Inflammatory macrophage treated with lipopolysaccharide for 1 hour (primary cell): ENCODE measurements at regions not wholly inside any gene's neighbourhood (a gene's known extent, or its start where the extent isn't known, plus 50 kb on each side); places are given as distances from the start of the nearest gene placed in this dataset.
"Not testable (repeated sequence)": the region's sequence is repeated elsewhere in the genome, so short reads cannot be mapped to it uniquely, and the experiment has no call there.

ENCODE experiments used
- DNase-seq, 2 donors: peaks; one replicate each; pipeline ENCODE4 v3.0.0-alpha.2; 2020 to 2022

DNA sequence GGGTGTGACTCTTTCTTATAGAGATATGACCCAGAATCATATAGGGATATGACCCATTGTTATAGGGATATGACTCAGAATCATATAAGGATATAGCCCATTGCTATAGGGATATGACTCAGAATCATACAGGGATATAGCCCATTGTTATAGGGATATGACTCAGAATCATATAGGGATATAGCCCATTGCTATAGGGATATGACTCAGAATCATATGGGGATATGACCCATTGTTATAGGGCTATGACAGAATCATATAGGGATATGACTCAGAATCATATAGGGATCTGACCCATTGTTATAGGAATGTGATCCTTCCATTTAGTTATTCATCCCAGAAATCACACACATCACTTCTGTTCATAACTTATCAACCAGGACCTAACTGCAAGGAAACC is 312.2 kb upstream of the ADARB2 start:
- DNase-seq: no peak

DNA sequence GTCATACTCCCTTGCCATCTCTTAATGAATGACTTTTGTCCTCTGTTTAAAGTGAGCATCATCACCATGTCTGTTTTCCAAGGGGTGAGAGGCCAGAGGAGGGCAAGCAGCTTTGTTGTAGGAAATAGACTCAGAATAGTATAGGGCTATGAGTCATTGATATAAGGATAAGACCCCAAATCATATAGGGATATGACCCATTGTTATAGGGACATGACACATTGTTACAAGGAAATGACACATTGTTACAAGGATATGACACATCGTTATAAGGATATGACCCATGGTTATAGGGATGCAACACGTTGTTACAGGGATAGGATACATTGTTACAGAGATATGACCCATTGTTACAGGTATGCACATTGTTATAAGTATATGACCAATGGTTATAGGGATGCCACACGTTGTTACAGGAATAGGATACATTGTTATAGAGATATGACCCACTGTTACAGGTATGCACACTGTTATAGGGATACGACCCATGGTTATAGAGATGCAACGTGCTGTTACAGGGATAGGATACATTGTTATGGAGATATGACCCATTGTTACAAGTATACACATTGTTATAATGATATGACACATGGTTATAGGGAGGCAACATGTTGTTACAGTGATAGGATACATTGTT is 311.1 kb upstream of the ADARB2 start:
- DNase-seq: no peak

GRCh38 chr10:2047679-2048078 is 310.4 kb upstream of the ADARB2 start:
- no peak for DNase-seq

DNA sequence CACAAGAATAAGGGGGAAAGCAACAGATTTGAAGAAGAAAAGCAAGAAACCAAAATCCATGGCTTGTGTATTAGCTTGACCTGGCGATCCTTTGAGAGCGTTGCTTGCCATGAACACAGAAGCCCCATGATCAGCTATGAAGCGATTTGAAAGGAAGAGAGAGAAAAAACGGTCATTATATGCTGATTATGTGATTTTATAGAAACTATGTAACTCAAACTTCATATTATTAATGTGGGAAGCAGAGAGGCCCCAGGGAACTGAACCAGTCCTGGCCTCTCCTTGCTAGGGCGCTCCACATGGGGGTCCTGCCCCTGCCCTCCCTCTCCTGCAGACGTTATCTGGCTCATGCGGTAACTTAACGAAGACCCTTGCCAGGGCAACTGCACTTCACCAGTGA is 306.1 kb upstream of the ADARB2 start:
- no peak for DNase-seq

GRCh38 chr10:2038036-2038435 is 300.7 kb upstream of the ADARB2 start:
- DNase-seq: no peak

GRCh38 chr10:2037246-2037645 is 299.9 kb upstream of the ADARB2 start:
- no peak for DNase-seq

DNA sequence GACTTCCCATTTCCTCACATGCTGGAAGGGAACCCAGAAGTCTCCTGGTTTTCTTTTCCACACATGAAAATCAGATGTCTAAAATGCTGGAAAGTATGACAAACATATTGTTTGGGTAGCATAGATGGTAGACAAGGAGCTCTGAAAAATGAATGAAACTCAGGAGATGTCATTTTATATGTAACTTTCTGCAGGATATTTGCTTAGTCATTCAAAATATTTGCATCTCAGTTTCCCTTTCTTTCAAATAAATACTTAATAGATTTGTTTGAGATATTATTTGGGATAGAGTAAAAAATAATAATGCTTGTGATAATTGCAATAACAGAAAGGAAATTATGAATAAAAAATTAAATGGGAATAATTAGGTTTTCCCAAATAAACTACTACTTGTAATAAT is 298.9 kb upstream of the ADARB2 start:
- DNase-seq: no peak

GRCh38 chr10:2030046-2030445 is 292.7 kb upstream of the ADARB2 start:
- no peak for DNase-seq

DNA sequence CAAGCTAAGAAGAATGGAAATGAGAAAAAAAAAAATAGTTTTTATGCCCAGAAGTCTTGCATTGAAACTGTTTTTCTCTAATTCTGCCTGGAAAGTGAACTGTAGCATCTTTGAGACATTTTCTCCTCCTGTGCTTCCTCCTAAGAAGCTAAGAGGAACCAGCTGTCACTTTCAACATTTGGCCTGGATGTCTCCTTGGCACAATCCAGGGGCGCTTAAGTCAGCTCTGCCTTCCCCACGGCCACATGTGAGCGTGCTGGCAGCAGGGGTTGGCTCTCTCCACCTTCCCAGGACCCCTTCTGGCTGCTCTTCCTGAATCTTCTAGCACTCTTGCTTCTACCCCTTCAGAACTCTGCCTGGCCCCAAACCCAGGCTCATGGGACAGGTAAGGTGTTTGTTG is 289.6 kb upstream of the ADARB2 start:
- no peak for DNase-seq

DNA sequence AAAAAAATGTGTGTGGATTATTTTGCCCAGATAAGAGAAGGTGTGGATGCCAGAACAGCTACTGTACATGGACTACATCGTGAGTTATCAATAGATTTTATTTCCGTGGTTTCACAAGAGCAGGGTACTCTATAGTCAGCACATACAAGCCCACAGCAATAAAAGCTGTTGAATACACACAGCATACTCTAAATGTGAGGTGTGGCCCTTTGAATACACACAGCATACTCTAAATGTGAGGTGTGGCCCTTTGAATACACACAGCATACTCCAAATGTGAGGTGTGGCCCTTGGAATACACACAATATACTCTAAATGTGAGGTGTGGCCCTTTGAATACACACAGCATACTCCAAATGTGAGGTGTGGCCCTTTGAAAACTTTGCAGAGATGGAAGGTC is 287.4 kb upstream of the ADARB2 start:
- DNase-seq: not testable (repeated sequence)

GRCh38 chr10:2023687-2024086 is 286.4 kb upstream of the ADARB2 start:
- no peak for DNase-seq

DNA sequence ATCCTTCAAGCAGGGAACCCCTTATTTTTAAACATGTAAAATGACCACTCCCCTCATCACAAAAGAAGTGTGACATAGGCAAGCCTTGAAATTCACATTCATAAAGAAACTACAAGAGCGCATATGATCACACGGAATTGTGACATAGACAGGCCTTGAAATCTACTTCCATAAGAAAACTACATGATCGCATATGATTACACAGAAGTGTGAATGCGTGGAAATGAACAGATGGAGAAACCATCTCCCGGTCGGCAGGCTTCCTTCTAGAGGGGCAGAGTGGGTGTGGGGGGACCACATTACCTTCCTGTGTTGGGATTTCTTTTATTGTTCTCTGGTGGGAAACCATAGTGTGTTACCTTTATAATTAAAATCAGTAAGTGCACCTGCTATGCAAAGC is 285.1 kb upstream of the ADARB2 start:
- no peak for DNase-seq

DNA sequence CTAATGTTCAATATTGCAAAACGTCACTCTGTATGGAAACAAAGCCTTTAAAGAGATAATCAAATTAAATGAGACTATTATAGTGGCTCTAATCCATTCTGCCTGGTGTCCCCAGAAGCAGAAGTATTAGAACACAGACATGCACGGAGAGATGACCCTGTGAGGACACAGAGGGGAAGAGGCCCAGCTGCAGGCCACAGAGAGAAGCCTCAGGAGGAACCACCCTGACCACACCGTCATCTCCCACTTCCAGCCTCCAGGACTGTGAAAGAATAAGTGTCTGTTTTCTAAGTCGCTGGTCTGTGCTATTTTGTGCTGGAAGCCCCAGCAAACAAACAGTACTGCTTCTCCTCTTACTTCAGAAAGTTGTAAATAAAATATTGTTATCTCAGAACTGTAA is 283.5 kb upstream of the ADARB2 start:
- DNase-seq: peak; percentile 4 to 20

DNA sequence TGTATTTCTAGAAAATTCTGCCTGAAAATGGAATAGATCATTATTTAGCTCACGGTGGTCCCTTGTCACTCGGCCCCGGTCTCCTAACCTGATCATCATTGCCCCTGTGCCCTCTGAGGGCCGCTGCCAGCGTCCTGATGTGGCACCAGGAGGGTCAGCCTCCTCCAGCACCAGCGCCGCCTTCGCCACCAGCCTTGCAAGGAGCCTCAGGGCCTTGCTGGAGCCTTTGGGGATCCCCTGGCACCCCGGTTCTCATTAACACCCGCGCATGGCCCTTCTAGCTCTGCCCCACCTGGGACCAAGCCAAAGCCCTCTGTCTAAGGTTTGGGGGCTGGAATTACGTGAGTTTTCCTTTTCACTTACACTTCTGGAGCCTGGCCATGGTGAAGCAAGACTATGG is 282.5 kb upstream of the ADARB2 start:
- DNase-seq: no peak

GRCh38 chr10:2019281-2019680 is 282.0 kb upstream of the ADARB2 start:
- no peak for DNase-seq

DNA sequence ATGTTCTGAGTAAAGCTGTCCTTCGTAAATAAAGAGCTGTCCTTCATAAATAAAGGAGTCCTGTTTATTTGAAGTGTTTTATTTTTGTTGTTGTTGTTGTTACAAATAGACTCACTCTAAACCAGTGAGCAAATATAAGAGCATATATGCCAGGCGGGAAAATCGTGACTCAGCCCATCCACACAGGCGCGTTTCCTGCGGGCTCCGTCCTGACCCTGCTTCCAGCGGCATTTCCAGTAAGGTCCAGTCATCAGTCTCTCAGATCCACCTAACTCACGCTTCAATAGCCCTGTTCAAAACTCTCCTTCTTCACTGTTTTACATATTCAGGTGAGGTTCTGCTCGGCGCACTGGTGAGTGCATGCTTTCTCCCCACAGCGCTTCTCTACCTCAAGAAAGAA is 277.2 kb upstream of the ADARB2 start:
- no peak for DNase-seq

DNA sequence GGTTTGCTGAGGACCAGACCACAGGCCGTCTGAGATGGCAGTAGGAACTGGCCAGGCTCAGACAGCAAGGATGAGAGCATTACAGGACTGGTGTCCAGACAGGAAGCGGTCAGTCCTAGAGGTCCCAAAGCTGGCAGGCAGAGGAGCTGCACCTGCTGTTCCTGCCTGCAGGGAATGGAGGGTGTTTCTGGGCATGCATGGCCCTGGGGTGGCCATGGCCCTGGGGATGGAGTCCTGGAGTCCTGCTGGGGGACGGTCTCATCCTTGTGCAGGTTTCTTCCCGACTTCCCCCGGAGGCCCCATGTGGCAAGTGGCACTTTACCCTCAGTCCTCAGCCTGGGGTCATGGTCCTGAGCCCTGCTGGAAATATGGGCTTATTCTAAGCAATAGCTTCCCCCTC is 274.9 kb upstream of the ADARB2 start:
- DNase-seq: no peak

GRCh38 chr10:2011106-2011716 is 273.9 kb upstream of the ADARB2 start:
- DNase-seq: no peak

DNA sequence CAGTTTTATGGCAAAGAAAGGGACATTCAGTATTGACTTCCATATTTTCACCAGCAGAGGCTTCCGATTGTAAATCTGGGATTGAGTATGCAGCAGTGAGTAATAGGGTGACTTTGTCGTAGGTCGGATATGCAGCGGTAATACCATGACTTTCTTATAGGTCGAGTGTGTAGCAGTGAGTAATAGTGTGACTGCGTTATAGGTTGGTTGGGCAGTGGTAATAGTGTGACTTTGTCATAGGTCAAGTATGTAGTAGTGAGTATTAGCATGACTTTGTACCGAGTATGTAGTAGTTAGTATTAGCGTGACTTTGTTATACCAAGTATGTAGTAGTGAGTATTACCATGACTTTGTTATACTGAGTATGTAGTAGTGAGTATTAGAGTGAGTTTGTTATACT is 268.2 kb upstream of the ADARB2 start:
- DNase-seq: no peak

DNA sequence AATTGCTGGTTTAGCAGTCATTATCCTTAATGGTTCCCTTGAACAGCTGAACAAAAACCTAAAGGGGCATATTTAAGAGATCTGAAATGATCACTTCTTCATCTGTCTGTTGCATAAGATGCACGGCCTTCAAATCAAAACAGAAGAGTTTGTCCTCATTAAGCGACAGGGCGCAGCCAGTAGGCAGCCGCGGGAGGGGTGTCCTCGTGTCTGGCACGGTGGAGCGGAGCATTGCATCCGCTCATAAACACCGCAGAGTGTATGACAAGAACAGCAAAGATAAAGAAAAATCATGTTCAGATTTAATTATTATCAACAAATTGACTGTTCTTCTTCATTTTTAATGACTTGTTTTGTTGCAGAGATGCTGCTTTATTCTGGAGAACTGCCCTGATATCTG is 255.6 kb upstream of the ADARB2 start:
- DNase-seq: no peak

- DNase-seq: no peak
Observed at GRCh38 chr10:1989090-1989489, 251.8 kb upstream of the ADARB2 start.

DNA sequence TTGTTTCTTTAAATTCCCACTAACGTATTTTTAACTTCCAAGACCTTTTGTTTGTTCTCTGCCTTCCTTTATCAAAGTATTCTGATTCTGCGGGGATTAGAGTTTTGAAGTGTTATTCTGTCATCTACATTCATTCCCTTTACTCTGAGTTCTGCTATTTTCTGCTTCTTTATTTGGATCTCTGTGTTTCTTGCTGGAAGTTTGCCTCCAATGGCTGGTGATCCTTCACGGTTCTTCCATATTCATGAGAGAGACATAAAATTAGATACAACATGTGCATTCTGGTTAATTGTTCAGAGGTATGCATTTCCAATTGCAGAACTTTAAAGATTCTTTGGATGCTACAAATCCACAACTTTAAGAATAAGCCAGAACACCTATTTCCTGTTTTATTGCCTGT is 244.7 kb upstream of the ADARB2 start:
- DNase-seq: no peak

GRCh38 chr10:1980459-1980858 is 243.1 kb upstream of the ADARB2 start:
- DNase-seq: no peak

DNA sequence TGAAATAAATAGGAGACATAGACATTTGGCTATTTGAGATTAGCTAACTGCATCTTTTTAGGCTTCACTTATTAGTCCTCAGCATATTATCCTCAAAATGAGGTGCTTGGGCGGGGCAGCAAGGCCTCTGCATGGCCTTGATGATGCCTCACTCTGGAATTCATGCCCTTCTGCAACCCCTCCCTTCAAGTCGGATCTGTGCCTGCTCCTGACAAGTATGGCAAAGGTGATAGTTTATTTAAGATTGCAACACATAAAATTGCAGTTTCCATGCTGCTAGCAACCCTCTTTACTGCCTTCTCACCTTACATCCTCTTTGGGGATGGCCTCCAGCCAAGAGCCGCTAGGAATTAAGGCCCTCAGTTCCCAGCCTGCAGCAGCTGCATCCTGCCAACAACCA is 241.3 kb upstream of the ADARB2 start:
- DNase-seq: no peak

- no peak for DNase-seq
Observed at GRCh38 chr10:1977461-1977860, 240.1 kb upstream of the ADARB2 start.
